ENCODE measurements at regions not wholly inside any gene's neighbourhood (a gene's known extent, or its start where the extent isn't known, plus 50 kb on each side); places are given as distances from the start of the nearest gene placed in this dataset.

DNA sequence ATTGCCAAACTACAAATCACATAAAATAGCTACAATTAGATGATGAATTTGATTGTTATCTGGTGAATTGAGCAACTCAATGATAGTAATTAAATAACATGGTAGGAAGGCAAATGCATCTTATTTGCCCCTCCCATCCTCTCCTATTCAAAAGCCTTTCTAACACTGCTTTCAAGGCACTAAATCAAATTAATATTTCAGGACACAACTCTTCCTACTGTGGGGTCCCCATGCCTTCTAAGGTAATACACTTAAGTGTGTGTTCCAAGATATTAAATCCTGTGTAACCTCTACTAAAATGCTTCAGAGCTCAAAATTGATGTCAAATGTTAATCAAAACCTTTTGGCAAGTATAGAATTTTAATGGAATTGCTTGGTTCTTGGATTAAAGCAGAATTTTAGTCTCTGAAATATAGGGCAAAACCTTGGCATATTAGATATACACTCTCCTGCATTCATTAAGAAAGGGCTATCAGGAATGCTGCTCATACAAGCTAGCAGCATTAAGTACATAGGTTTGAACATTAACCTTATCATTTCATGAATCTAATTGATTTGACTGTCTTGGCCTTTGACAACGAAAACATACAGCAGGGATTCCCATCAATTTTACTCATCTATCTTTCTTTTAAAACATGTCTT lies 371.8 kb upstream of the GALNTL6 start:
- Histone ChIP-seq H3K79me2 (ENCODE audit: control insufficient read depth, insufficient read depth, low read length) (no peaks in the 10 kb centered on the region), H2AFZ (ENCODE audit: insufficient read depth, low read depth, low read length, poor library complexity, severe bottlenecking) (no peak overlapping the region), H3K4me1 (ENCODE audit: control insufficient read depth in 2 of 2, insufficient read depth in 2 of 2, low read length in 2 of 2) (no peaks in the 10 kb centered on the region), H3K27ac (ENCODE audit: low read length in 2 of 2) (no peak overlapping the region), H3K27me3 (replicated peaks in 1 of 4; ENCODE audit: control extremely low read depth in 1 of 4, control insufficient read depth in 3 of 4, insufficient read depth in 4 of 4, low read length in 3 of 4) (no peaks in the 10 kb centered on the region), H3K36me3 (replicated peaks in 1 of 2; ENCODE audit: control extremely low read depth in 1 of 2, control insufficient read depth in 1 of 2, extremely low read depth in 1 of 2, insufficient read depth in 2 of 2, low read length in 1 of 2) (no peaks in the 10 kb centered on the region), H3K9me3 (ENCODE audit: control extremely low read depth in 1 of 3, control insufficient read depth in 2 of 3, insufficient read depth in 1 of 3, low read length in 2 of 3) (no peaks in the 10 kb centered on the region), H4K20me1 (ENCODE audit: control insufficient read depth, insufficient read depth, low read length, poor library complexity, severe bottlenecking) (no peaks in the 10 kb centered on the region), H3K9ac (ENCODE audit: low read length) (no peak overlapping the region), H3K4me2 (replicated peaks; ENCODE audit: low read depth, low read length, poor library complexity, severe bottlenecking) (no peak overlapping the region), H3K4me3 (ENCODE audit: control extremely low read depth in 1 of 5, extremely low read depth in 1 of 5, insufficient read depth in 1 of 5, low read depth in 2 of 5, low read length in 4 of 5) (no peak overlapping the region)
- ChIA-PET POLR2A (no interaction called here), CTCF (no interaction called here)
- no peak for ATAC-seq (ENCODE audit: low read depth)
- Mint-ChIP-seq H3K9me3 (ENCODE audit: insufficient read depth) (no peaks in the 10 kb centered on the region), H3K27me3 (no peaks in the 10 kb centered on the region), H3K4me3 (no peak overlapping the region), H3K27ac (no peak overlapping the region), H3K4me1 (no peaks in the 10 kb centered on the region)
- no CpG with 5 or more reads among the region's 1 CpG for WGBS (ENCODE audit: insufficient coverage)
- intact Hi-C loops (cut with micrococcal nuclease) = no loop called here
- TF ChIP-seq, protein P1, sequence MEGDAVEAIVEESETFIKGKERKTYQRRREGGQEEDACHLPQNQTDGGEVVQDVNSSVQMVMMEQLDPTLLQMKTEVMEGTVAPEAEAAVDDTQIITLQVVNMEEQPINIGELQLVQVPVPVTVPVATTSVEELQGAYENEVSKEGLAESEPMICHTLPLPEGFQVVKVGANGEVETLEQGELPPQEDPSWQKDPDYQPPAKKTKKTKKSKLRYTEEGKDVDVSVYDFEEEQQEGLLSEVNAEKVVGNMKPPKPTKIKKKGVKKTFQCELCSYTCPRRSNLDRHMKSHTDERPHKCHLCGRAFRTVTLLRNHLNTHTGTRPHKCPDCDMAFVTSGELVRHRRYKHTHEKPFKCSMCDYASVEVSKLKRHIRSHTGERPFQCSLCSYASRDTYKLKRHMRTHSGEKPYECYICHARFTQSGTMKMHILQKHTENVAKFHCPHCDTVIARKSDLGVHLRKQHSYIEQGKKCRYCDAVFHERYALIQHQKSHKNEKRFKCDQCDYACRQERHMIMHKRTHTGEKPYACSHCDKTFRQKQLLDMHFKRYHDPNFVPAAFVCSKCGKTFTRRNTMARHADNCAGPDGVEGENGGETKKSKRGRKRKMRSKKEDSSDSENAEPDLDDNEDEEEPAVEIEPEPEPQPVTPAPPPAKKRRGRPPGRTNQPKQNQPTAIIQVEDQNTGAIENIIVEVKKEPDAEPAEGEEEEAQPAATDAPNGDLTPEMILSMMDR (IDR thresholded peaks at IDR 0.05) = no peak
- TF ChIP-seq EZH2 (IDR thresholded peaks at IDR 0.05; ENCODE audit: borderline replicate concordance, insufficient read depth, low read depth, low read length, poor library complexity, severe bottlenecking) = no peak
- no peak for DNase-seq

DNA sequence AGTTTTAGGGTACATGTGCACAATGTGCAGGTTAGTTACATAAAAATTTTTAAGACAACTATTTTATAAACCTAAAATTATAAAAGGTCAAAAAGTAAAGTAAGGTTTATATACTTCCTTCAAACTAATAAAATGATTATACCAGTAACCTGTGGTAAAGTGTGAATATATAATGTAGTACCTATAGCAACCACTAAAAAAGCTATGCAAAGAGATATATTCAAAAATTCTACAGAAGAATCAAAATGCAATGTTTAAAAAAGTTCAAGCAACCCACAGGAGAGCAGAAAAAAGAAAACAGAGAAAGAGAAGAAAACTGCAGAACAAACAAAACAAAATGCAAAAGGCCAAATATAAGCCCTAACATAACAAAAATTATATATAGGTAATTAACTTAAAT lies 379.5 kb upstream of the GALNTL6 start:
- no peak for ATAC-seq (ENCODE audit: low read depth)
- Histone ChIP-seq H3K4me3 (ENCODE audit: control extremely low read depth in 1 of 5, extremely low read depth in 1 of 5, insufficient read depth in 1 of 5, low read depth in 2 of 5, low read length in 4 of 5) (no peak overlapping the region), H3K79me2 (ENCODE audit: control insufficient read depth, insufficient read depth, low read length) (no peaks in the 10 kb centered on the region), H2AFZ (ENCODE audit: insufficient read depth, low read depth, low read length, poor library complexity, severe bottlenecking) (no peak overlapping the region), H3K36me3 (replicated peaks in 1 of 2; ENCODE audit: control extremely low read depth in 1 of 2, control insufficient read depth in 1 of 2, extremely low read depth in 1 of 2, insufficient read depth in 2 of 2, low read length in 1 of 2) (no peaks in the 10 kb centered on the region), H3K27me3 (replicated peaks in 1 of 4; ENCODE audit: control extremely low read depth in 1 of 4, control insufficient read depth in 3 of 4, insufficient read depth in 4 of 4, low read length in 3 of 4) (no peaks in the 10 kb centered on the region), H3K27ac (ENCODE audit: low read length in 2 of 2) (no peak overlapping the region), H3K9ac (ENCODE audit: low read length) (no peak overlapping the region), H4K20me1 (ENCODE audit: control insufficient read depth, insufficient read depth, low read length, poor library complexity, severe bottlenecking) (no peaks in the 10 kb centered on the region), H3K9me3 (ENCODE audit: control extremely low read depth in 1 of 3, control insufficient read depth in 2 of 3, insufficient read depth in 1 of 3, low read length in 2 of 3) (no peaks in the 10 kb centered on the region), H3K4me2 (replicated peaks; ENCODE audit: low read depth, low read length, poor library complexity, severe bottlenecking) (no peak overlapping the region), H3K4me1 (ENCODE audit: control insufficient read depth in 2 of 2, insufficient read depth in 2 of 2, low read length in 2 of 2) (no peaks in the 10 kb centered on the region)
- Mint-ChIP-seq H3K27me3 (no peaks in the 10 kb centered on the region), H3K4me3 (no peak overlapping the region), H3K9me3 (ENCODE audit: insufficient read depth) (no peaks in the 10 kb centered on the region), H3K27ac (no peak overlapping the region), H3K4me1 (no peaks in the 10 kb centered on the region)
- ChIA-PET POLR2A (no interaction called here), CTCF (no interaction called here)
- no peak for DNase-seq
- intact Hi-C loops (cut with micrococcal nuclease) = no loop called here
- TF ChIP-seq, protein P1 (IDR thresholded peaks at IDR 0.05) = no peak
- no peak for TF ChIP-seq EZH2 (IDR thresholded peaks at IDR 0.05; ENCODE audit: borderline replicate concordance, insufficient read depth, low read depth, low read length, poor library complexity, severe bottlenecking)
